ENCODE measurements at regions not wholly inside any gene's neighbourhood (a gene's known extent, or its start where the extent isn't known, plus 50 kb on each side); places are given as distances from the start of the nearest gene placed in this dataset.

DNA sequence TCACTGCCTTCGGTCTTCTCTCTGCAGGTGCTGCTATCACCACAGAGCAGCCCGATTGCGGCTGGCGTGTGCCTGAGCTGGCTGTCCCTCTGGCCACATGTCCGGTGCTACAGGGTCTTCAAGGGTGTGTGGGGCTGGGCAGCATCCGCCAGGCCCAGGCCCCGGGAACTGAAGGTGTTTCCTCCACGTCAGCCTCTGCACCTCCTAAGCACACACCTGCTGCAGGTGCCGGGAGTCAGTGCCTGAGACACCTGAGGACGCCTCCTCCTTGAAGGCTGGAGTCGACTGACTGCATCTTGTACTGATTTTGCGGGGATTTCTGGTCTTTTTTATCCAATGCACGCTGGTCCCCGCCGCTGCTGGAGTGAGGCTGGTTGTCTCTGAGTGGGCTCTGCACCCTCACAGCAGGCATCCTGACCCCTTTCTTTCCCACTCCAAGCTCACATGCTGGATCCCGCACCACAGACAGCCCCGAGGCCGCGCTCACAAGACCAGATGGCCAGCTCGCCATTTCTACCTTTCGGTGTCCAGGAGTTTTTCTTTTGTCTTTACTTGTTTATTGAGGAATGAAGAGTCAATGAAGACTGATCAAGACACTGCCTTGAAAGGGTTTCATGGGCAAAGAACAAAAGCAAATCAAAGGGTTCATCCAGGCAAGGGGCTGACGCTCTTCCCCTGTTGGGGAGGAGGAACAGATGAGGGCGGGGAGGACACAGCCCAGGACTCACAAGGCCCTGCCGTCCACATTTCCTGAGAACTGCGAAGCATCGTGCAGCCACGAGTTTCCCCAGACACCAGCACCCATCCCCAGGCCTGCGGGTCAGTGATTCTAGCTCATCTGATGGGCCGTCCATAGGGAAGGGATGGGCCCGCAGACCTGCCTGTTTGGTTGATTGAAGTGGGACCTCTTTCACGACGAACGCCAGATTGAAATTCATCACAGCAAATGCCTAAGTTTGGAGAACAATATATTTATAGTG lies 203.8 kb upstream of the SOX1 start:
- no peak overlapping the region for H3K27ac ChIP-seq (ENCODE audit: low read depth, low read length)
- no peaks in the 10 kb centered on the region; the same call in 1 of the 2 replicates for H3K9me3 ChIP-seq (ENCODE audit: insufficient read depth, low read depth, low read length)
- no peak overlapping the region for H3K9ac ChIP-seq (ENCODE audit: low read depth, low read length)
- 93% methylated on average over 33 of the region's 33 CpGs for WGBS
- H3K4me3 ChIP-seq (ENCODE audit: low read length) = no peak overlapping the region
- no peaks in the 10 kb centered on the region for H3K36me3 ChIP-seq (ENCODE audit: insufficient read depth, low read length)
- H3K27me3 ChIP-seq (ENCODE audit: insufficient read depth, low read length) = no peaks in the 10 kb centered on the region
- 0 out of 2 replicates have a peak, but pooled peaks cover 12% of the 10 kb centered on the region for H3K4me1 ChIP-seq (ENCODE audit: insufficient read depth, low read length)

DNA sequence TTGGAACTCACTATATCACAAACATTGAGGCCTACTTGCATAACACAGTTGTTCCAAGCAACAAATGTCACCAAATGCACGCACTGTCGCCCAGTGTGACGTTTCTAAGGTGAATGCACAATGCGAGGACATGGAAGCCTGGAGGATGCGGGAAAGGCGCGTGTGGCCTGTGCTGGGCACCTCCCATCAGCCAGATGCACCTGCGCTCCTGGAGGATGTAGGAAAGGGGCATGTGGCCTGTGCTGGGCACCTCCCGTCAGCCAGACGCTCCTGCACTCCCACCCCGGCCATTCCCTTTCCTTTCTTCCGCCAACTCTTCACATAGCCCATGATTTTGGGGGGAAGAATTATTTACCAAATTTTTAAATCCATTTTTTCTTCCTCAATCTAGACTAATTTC lies 202.4 kb upstream of the SOX1 start:
- Histone ChIP-seq H3K9me3 (ENCODE audit: insufficient read depth, low read depth, low read length) (no peaks in the 10 kb centered on the region; the same call in 1 of the 2 replicates), H3K9ac (ENCODE audit: low read depth, low read length) (no peak overlapping the region), H3K27ac (ENCODE audit: low read depth, low read length) (no peak overlapping the region), H3K4me1 (ENCODE audit: insufficient read depth, low read length) (0 out of 2 replicates have a peak, but pooled peaks cover 7% of the 10 kb centered on the region), H3K36me3 (ENCODE audit: insufficient read depth, low read length) (no peaks in the 10 kb centered on the region), H3K27me3 (ENCODE audit: insufficient read depth, low read length) (no peaks in the 10 kb centered on the region), H3K4me3 (ENCODE audit: low read length) (no peak overlapping the region)
- WGBS = 97% methylated on average over 9 of the region's 12 CpGs

DNA sequence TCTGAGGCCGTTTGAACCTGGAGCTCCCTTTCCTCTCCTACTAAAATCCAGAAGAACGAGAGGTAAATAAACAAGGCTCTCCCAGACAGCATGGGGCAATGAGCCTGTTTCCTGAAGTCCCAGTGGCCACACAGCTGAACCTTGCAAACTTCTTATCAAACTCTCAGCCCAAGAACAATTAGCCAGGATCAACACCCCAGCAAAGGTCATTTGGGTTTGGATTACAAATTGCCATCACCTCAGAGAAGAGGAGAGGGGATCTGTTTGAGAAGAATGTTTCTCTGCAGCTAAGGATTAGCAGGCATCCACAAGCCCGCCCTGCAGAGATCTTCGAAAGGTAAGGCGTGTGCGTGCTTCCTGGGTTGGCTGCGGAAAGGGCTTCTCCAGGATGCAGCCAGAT lies 201.9 kb upstream of the SOX1 start:
- 79% methylated on average over 7 of the region's 7 CpGs for whole genome bisulfite sequencing
- 0 out of 2 replicates have a peak, but pooled peaks cover 2% of the 10 kb centered on the region for H3K4me1 ChIP-seq (ENCODE audit: insufficient read depth, low read length)
- H3K9me3 ChIP-seq (ENCODE audit: insufficient read depth, low read depth, low read length) = no peaks in the 10 kb centered on the region; the same call in 1 of the 2 replicates
- H3K27ac ChIP-seq (ENCODE audit: low read depth, low read length) = no peak overlapping the region
- no peak overlapping the region for H3K9ac ChIP-seq (ENCODE audit: low read depth, low read length)
- H3K4me3 ChIP-seq (ENCODE audit: low read length) = no peak overlapping the region
- H3K27me3 ChIP-seq (ENCODE audit: insufficient read depth, low read length) = no peaks in the 10 kb centered on the region
- H3K36me3 ChIP-seq (ENCODE audit: insufficient read depth, low read length) = no peaks in the 10 kb centered on the region

DNA sequence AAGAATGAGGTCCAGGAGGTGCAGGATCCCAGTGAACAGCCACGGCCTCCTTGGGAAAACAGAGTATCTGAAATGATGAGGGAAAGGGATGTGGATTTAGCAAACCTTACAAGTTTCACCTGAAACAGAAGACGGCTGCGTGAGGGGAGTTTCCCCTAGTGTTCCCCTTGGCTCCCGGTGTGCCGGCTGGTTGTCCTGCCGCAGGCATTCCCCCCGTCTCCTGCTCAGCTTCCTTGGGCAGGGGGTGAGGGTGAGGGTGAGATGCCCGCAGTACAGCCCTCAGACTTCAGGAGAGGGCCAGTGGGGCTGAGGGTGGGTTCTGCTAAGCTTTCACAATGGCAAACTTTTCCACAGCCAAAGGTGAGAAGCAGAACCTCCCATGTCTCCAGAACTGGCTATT lies 201.1 kb upstream of the SOX1 start:
- H3K9me3 ChIP-seq (ENCODE audit: insufficient read depth, low read depth, low read length) = no peaks in the 10 kb centered on the region; the same call in 1 of the 2 replicates
- H3K36me3 ChIP-seq (ENCODE audit: insufficient read depth, low read length) = no peaks in the 10 kb centered on the region
- H3K9ac ChIP-seq (ENCODE audit: low read depth, low read length) = no peak overlapping the region
- H3K27ac ChIP-seq (ENCODE audit: low read depth, low read length) = no peak overlapping the region
- H3K4me3 ChIP-seq (ENCODE audit: low read length) = no peak overlapping the region
- H3K4me1 ChIP-seq (ENCODE audit: insufficient read depth, low read length) = no peaks in the 10 kb centered on the region
- WGBS = 95% methylated on average over 8 of the region's 8 CpGs
- no peaks in the 10 kb centered on the region for H3K27me3 ChIP-seq (ENCODE audit: insufficient read depth, low read length)

DNA sequence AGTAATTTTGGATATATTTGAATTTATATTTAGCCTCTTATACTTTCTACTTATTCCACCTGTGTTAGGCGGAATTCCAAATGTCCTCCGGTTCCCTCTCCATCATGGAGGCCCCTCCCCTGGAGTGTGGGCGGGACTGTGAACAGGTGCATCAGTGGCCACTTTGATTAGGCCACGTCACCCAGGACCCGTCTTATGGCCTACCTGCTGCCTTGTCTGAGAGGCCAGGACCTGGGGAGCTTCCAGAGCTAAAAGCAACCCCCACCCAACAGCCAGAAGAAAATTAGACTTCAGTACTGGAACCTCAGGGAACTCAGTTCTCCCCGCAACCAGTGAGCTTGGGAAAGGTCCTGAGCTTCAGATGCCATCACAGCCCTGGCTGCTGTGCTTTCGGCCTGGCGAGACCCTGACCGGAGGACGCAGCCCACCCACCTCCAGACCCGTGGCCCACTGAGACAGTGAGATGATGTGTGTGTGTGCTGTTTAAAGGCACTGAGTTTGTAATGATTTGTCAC lies 200.2 kb upstream of the SOX1 start:
- H3K27ac ChIP-seq (ENCODE audit: low read depth, low read length) = no peak overlapping the region
- H3K4me3 ChIP-seq (ENCODE audit: low read length) = no peak overlapping the region
- H3K9me3 ChIP-seq (ENCODE audit: insufficient read depth, low read depth, low read length) = no peaks in the 10 kb centered on the region; the same call in 1 of the 2 replicates
- H3K27me3 ChIP-seq (ENCODE audit: insufficient read depth, low read length) = no peaks in the 10 kb centered on the region
- H3K4me1 ChIP-seq (ENCODE audit: insufficient read depth, low read length) = no peaks in the 10 kb centered on the region
- WGBS = 94% methylated on average over 10 of the region's 11 CpGs
- no peak overlapping the region for H3K9ac ChIP-seq (ENCODE audit: low read depth, low read length)
- H3K36me3 ChIP-seq (ENCODE audit: insufficient read depth, low read length) = no peaks in the 10 kb centered on the region

DNA sequence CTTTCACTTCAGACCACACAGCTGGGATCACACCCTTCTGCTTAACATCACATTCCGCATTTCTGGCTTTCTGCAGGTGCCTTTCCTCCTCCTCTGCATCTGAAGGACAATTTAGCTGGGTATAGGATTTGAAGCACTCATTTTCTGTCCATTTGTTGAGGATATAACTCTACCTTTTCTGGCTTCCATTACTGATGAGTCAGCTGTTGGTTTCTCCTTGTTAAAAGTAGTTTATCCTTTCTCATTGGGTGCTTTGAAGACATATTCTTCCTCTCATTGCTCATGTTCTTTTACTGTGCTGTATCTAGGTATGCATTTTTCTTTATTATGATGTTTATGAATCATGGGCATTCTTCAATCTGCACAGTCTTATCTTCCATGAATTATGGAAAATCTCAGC lies 199.3 kb upstream of the SOX1 start:
- WGBS = 92% methylated on average over 1 of the region's 1 CpG
- H3K36me3 ChIP-seq (ENCODE audit: insufficient read depth, low read length) = no peaks in the 10 kb centered on the region
- no peaks in the 10 kb centered on the region for H3K4me1 ChIP-seq (ENCODE audit: insufficient read depth, low read length)
- no peak overlapping the region for H3K9ac ChIP-seq (ENCODE audit: low read depth, low read length)
- peaks cover under 1% of the 10 kb centered on the region; the same call in 1 of the 2 replicates for H3K27me3 ChIP-seq (ENCODE audit: insufficient read depth, low read length)
- no peak overlapping the region for H3K4me3 ChIP-seq (ENCODE audit: low read length)
- H3K9me3 ChIP-seq (ENCODE audit: insufficient read depth, low read depth, low read length) = no peaks in the 10 kb centered on the region; the same call in 1 of the 2 replicates
- H3K27ac ChIP-seq (ENCODE audit: low read depth, low read length) = no peak overlapping the region

DNA sequence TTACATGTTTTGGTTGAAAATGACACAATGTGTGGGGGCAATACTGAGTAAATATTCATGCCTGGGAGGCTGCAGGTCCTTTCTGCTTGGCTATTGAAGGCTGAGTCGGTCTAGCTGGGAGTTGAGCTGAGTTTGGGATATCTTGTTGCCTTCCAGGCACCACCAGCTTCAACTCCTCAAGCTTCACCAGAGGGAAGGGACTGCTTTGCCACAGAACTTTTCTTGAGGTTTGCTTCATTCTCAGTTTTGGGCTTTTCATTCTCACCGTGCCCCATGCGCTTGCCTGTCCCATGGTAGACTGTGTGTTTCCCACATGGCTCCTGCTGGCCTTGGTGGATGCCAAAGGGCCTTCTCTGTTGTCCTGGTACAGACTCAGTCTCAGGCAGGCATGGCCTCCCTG lies 198.2 kb upstream of the SOX1 start:
- Histone ChIP-seq H3K27me3 (ENCODE audit: insufficient read depth, low read length) (peaks cover 3% of the 10 kb centered on the region; the same call in 1 of the 2 replicates), H3K4me1 (ENCODE audit: insufficient read depth, low read length) (no peaks in the 10 kb centered on the region), H3K27ac (ENCODE audit: low read depth, low read length) (no peak overlapping the region), H3K4me3 (ENCODE audit: low read length) (no peak overlapping the region), H3K9ac (ENCODE audit: low read depth, low read length) (no peak overlapping the region), H3K9me3 (ENCODE audit: insufficient read depth, low read depth, low read length) (no peaks in the 10 kb centered on the region; the same call in 1 of the 2 replicates), H3K36me3 (ENCODE audit: insufficient read depth, low read length) (no peaks in the 10 kb centered on the region)
- 93% methylated on average over 3 of the region's 3 CpGs for WGBS

DNA sequence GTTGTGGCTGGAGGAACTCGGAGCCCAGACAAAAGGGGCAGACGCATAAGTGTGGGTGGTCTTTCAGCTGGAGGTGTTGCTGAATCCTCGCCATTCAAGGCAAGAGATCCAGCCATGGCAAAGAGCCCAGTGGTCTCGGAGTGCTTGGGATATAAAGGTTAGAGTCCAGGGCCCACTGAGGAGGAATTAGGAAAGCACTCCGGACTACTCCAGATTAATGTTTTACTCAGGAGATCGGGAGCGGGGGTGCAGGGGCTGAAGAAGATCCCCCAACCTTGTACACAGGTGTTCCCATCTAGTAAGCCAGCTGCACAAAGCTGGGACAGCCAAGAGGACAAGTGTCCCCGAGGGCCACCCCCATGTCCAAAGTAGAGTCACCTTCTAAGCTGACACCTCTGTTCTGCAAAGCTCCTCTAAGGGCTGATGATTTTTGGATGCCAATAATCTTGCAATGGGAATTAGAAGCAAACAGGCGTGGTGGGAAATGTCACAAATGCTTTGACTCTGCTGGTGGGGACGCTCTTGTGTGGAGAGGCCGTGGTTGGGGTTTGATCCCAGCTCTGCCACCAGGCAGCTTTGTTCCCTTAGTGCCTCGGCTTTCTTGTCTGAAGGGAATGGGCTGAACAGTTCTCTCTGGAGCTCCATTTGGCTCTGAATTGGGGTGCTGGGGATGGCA lies 194.3 kb upstream of the SOX1 start:
- Histone ChIP-seq H3K9me3 (ENCODE audit: insufficient read depth, low read depth, low read length) (no peaks in the 10 kb centered on the region; the same call in 1 of the 2 replicates), H3K4me3 (ENCODE audit: low read length) (no peak overlapping the region), H3K36me3 (ENCODE audit: insufficient read depth, low read length) (no peaks in the 10 kb centered on the region), H3K27ac (ENCODE audit: low read depth, low read length) (no peak overlapping the region), H3K9ac (ENCODE audit: low read depth, low read length) (no peak overlapping the region), H3K27me3 (ENCODE audit: insufficient read depth, low read length) (peaks cover 3% of the 10 kb centered on the region; the same call in 1 of the 2 replicates), H3K4me1 (ENCODE audit: insufficient read depth, low read length) (no peaks in the 10 kb centered on the region)
- WGBS = 93% methylated on average over 12 of the region's 12 CpGs

DNA sequence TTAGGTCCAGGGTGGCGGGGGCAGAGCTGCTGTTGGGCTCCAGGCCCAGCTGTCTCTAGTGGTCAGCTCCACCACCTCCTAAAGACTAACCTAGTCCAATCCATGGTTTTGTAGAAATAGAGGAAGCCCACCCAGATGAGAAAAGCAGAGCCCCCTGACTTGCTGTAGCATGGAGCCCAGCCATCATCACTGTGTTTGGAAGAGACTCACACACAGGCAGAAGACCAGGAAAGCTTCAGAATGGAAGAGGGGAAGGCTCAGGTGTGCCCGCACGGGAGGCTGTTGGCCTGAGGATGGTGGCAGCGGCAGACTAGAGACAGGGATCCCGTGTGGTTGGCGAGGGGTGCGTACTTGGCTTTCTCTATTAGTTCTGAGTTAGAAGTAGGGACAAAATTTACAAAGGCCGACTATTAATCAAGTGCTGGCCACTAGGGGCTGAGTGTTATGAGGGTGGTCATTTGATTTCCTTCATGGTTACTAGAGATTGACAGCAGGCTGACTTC lies 193.2 kb upstream of the SOX1 start:
- Histone ChIP-seq H3K27me3 (ENCODE audit: insufficient read depth, low read length) (peaks cover 3% of the 10 kb centered on the region; the same call in 1 of the 2 replicates), H3K4me1 (ENCODE audit: insufficient read depth, low read length) (no peaks in the 10 kb centered on the region), H3K4me3 (ENCODE audit: low read length) (no peak overlapping the region), H3K9ac (ENCODE audit: low read depth, low read length) (no peak overlapping the region), H3K36me3 (ENCODE audit: insufficient read depth, low read length) (no peaks in the 10 kb centered on the region), H3K9me3 (ENCODE audit: insufficient read depth, low read depth, low read length) (no peaks in the 10 kb centered on the region), H3K27ac (ENCODE audit: low read depth, low read length) (no peak overlapping the region)
- WGBS = 92% methylated on average over 8 of the region's 8 CpGs

DNA sequence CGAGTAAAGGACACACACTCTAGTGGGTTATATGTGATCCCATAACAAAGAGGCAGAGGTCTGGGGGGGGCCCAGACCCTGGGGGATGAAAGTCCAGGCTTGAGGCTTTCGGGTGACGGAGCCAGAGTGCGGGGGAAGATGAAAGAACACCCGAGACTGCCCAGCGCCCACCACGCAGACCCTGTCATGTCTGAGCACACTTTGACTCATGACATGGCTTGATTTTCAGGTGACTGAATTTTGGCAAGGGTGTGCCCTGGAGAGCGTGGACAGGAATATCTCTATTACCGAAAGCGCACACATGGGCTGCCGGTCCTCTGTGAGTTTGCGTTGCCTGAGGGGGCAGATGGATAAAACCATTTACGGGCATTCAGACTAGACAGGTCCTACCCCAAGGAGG lies 192.0 kb upstream of the SOX1 start:
- Histone ChIP-seq H3K9me3 (ENCODE audit: insufficient read depth, low read depth, low read length) (no peaks in the 10 kb centered on the region), H3K27me3 (ENCODE audit: insufficient read depth, low read length) (peaks cover 3% of the 10 kb centered on the region; the same call in 1 of the 2 replicates), H3K27ac (ENCODE audit: low read depth, low read length) (no peak overlapping the region), H3K4me1 (ENCODE audit: insufficient read depth, low read length) (no peaks in the 10 kb centered on the region), H3K9ac (ENCODE audit: low read depth, low read length) (no peak overlapping the region), H3K4me3 (ENCODE audit: low read length) (no peak overlapping the region), H3K36me3 (ENCODE audit: insufficient read depth, low read length) (no peaks in the 10 kb centered on the region)
- 96% methylated on average over 13 of the region's 13 CpGs for WGBS

DNA sequence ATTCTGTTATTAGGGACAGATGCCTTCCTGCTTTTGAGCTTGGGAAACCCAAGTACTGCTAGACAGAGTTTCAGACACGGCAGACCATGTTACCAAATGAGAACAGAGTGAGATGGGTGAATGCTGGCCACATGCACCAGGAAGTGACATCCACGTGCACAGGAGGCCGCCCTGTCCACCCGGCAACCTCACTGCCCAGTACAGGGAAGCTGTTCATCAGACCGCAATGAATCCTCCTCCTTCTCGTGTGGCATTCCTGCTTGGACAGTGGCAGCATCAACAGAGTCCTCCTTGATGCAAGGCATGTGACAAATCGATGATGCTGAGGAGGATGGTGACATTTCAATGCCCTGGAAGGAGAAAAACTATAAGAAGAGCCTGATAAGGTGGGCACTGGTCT lies 191.0 kb upstream of the SOX1 start:
- H3K27me3 ChIP-seq (ENCODE audit: insufficient read depth, low read length) = peaks cover 3% of the 10 kb centered on the region; the same call in 1 of the 2 replicates
- no peak overlapping the region for H3K9ac ChIP-seq (ENCODE audit: low read depth, low read length)
- no peak overlapping the region for H3K4me3 ChIP-seq (ENCODE audit: low read length)
- H3K36me3 ChIP-seq (ENCODE audit: insufficient read depth, low read length) = no peaks in the 10 kb centered on the region
- H3K4me1 ChIP-seq (ENCODE audit: insufficient read depth, low read length) = no peaks in the 10 kb centered on the region
- WGBS = 94% methylated on average over 7 of the region's 7 CpGs
- H3K9me3 ChIP-seq (ENCODE audit: insufficient read depth, low read depth, low read length) = no peaks in the 10 kb centered on the region
- H3K27ac ChIP-seq (ENCODE audit: low read depth, low read length) = no peak overlapping the region

Data from HUES64 (cell line).